Esophagus squamous epithelium (tissue), 5 donors: ENCODE measurements at regions not wholly inside any gene's neighbourhood (a gene's known extent, or its start where the extent isn't known, plus 50 kb on each side); places are given as distances from the start of the nearest gene placed in this dataset.
A peak's percentile ranks its signal among the peaks of the same experiment; 100 is the strongest.

Experiments used
- DNase-seq: peaks from one replicate; lab custom pipeline; 2025; lab: John Stamatoyannopoulos, UW
- H3K27ac ChIP-seq, 4 donors: fragments of 200-600 bp; sonication (generic); one replicate each; pipeline ENCODE4 v1.5.1; 2016 to 2019; ENCODE audit warnings: mild to moderate bottlenecking in 1 of 4
- H3K27me3 ChIP-seq, 4 donors: fragments of 200-600 bp; sonication (generic); 1 replicate in 3 of 4; 2 replicates in 1 of 4; pipeline versions ENCODE4 v1.5.1 to v1.6.0; 2017 to 2021; ENCODE audit warnings: antibody characterized with exemption in 1 of 4
- H3K36me3 ChIP-seq, 3 donors: fragments of 200-600 bp; sonication (generic); one replicate each; pipeline ENCODE4 v1.5.1; 2016 to 2019
- H3K4me1 ChIP-seq, 3 donors: fragments of 200-600 bp; sonication (generic); one replicate each; pipeline ENCODE4 v1.5.1; 2017 to 2019
- H3K4me3 ChIP-seq, 4 donors: fragments of 200-600 bp; sonication (generic); 1 replicate in 3 of 4; 2 replicates in 1 of 4; pipeline ENCODE4 v1.5.1; 2016 to 2019; ENCODE audit warnings: mild to moderate bottlenecking in 2 of 4, moderate library complexity in 1 of 4
- H3K9me3 ChIP-seq, 3 donors: fragments of 200-600 bp; sonication (generic); one replicate each; pipeline ENCODE4 v1.5.1; 2016 to 2019
- POLR2A ChIP-seq, 4 donors: fragments of 450-650 bp; IDR thresholded peaks; one replicate each; pipeline ENCODE4 v1.6.1; 2017; ENCODE audit warnings: antibody characterized with exemption in 4 of 4, mild to moderate bottlenecking in 4 of 4, moderate library complexity in 3 of 4
- WGBS, 2 donors: methylation state at CpG; one replicate each; pipeline ENCODE4 v1.1.5; 2018; 5-methylcytosine and 5-hydroxymethylcytosine counted together
- intact Hi-C: fragments of 100-400 bp; cut with DNase I; formaldehyde crosslinking; loops from one replicate; pipeline ENCODE4 v1.15.0; 2022
- TF ChIP-seq, protein P1 (sequence below), 6 experiments: fragments of 450-650 bp in 4 of 6; fragments of 200-600 bp in 2 of 6; sonication (generic) in 2 of 6; IDR thresholded peaks; one replicate each; pipeline ENCODE4 v1.5.1; 2016 to 2019; ENCODE audit warnings: antibody characterized with exemption in 6 of 6, mild to moderate bottlenecking in 4 of 6, moderate library complexity in 4 of 6
- donor health status: DM: yes; HTN: yes; CAD: no.

DNA sequence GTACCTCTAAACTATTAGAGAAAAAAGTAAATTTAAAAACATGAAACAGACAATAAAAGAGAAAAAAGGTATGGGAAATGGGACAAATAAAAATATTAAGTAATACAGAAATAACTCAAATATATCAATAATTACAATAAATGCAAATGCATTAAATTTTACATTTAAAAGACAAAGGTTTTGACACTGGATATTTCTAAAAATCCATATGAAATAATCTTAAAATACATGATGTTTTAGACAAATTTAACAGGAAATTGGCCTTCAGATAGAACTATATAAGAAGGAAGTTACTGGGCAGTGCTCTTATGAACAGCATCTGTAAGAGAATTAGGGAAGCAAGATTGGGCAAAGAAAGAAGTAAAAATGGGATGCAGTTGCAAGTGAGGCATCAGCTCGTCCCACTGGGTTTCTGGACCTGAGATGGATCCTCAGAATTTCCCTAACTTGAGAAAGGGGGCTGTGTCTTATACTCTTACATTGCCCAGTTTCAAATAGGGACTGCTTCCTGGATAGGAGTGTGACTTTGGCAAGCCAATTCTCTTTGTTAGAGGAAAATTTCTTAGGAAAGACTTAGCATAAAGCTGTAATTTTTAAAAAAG lies 376.7 kb downstream of the SMOC2 start:
- no peak overlapping the region for H3K4me3 ChIP-seq
- no peak overlapping the region for H3K27ac ChIP-seq
- peaks cover 0 to 9% (median 7%) of the 10 kb centered on the region in 3 donors for H3K9me3 ChIP-seq
- DNase-seq = no peak
- no peaks in the 10 kb centered on the region for H3K4me1 ChIP-seq
- no peak for TF ChIP-seq POLR2A (IDR thresholded peaks at IDR 0.05)
- TF ChIP-seq, protein P1, sequence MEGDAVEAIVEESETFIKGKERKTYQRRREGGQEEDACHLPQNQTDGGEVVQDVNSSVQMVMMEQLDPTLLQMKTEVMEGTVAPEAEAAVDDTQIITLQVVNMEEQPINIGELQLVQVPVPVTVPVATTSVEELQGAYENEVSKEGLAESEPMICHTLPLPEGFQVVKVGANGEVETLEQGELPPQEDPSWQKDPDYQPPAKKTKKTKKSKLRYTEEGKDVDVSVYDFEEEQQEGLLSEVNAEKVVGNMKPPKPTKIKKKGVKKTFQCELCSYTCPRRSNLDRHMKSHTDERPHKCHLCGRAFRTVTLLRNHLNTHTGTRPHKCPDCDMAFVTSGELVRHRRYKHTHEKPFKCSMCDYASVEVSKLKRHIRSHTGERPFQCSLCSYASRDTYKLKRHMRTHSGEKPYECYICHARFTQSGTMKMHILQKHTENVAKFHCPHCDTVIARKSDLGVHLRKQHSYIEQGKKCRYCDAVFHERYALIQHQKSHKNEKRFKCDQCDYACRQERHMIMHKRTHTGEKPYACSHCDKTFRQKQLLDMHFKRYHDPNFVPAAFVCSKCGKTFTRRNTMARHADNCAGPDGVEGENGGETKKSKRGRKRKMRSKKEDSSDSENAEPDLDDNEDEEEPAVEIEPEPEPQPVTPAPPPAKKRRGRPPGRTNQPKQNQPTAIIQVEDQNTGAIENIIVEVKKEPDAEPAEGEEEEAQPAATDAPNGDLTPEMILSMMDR (IDR thresholded peaks at IDR 0.05) = no peak
- peaks cover 0 to 3% (median 0%) of the 10 kb centered on the region in 4 donors for H3K27me3 ChIP-seq
- intact Hi-C loops = no loop called here
- WGBS, 2 donors = 24 to 32% methylated on average over 1 of the region's 1 CpG
- no peaks in the 10 kb centered on the region for H3K36me3 ChIP-seq

DNA sequence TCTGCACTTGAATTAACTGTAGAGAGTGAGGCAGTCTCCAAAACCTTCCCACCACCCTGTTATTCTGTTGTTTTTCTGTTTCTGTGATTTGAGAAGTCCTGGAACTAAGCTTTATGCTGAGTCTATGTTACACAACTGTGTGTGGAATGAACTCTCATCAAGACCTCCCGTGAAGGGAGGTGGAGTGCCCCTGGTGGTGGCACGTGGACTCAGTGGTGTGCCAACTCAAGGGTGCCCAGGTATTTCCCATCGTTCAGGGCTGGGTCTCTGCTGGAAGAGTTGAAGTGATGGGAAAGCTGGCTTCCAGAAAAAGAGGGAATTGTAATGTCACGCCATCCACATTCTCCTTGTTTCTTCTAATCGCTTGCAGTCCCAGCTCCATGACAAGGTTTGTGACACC lies 374.2 kb downstream of the SMOC2 start:
- no peaks in the 10 kb centered on the region for H3K4me1 ChIP-seq
- no peak overlapping the region for H3K4me3 ChIP-seq
- 58 to 70% methylated on average over 4 to 5 of the region's 5 CpGs for WGBS, 2 donors
- no peaks in the 10 kb centered on the region for H3K36me3 ChIP-seq
- H3K27me3 ChIP-seq = peaks cover 0 to 3% (median 0%) of the 10 kb centered on the region in 4 donors
- no peak for DNase-seq
- no peak for TF ChIP-seq POLR2A (IDR thresholded peaks at IDR 0.05)
- TF ChIP-seq, protein P1 (IDR thresholded peaks at IDR 0.05) = peak in 1 of 6 experiments; percentile 33
- H3K9me3 ChIP-seq = peaks cover 0 to 9% (median 7%) of the 10 kb centered on the region in 3 donors
- no peak overlapping the region for H3K27ac ChIP-seq
- intact Hi-C loops = no loop called here

DNA sequence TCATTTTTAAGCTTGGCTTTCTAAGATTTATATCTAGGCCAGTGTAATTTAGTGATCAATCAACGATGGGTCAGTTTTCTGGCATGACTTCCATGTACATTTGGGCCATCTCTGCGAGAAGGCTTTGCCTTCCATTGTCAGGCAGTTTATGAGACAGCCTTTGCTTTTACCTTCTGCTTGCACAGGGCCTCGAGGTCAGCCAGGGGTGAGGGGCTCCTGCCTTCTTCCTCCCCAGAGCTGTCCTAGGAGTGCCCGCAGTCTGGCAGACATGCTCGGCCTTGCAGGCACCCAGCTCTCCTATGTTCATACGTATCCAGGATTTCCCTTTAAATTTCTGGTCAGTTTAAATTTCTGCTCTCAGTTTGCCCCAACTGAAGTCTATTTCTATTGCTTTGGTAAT lies 367.2 kb downstream of the SMOC2 start:
- Histone ChIP-seq H3K4me1 (no peaks in the 10 kb centered on the region), H3K27ac (no peak overlapping the region), H3K9me3 (no peaks in the 10 kb centered on the region), H3K4me3 (no peak overlapping the region), H3K36me3 (no peaks in the 10 kb centered on the region), H3K27me3 (peaks cover 0 to 2% (median 0%) of the 10 kb centered on the region in 4 donors)
- no peak for TF ChIP-seq POLR2A (IDR thresholded peaks at IDR 0.05)
- TF ChIP-seq, protein P1 (IDR thresholded peaks at IDR 0.05) = no peak
- intact Hi-C loops = no loop called here
- DNase-seq = no peak
- 48 to 67% methylated on average over 6 of the region's 6 CpGs for WGBS, 2 donors

GRCh38 chr6:168804331-168804730 lies 363.3 kb downstream of the SMOC2 start:
- Histone ChIP-seq H3K9me3 (no peaks in the 10 kb centered on the region), H3K4me1 (no peaks in the 10 kb centered on the region), H3K27me3 (peaks cover 0 to 4% (median 0%) of the 10 kb centered on the region in 4 donors), H3K4me3 (no peak overlapping the region), H3K36me3 (no peaks in the 10 kb centered on the region), H3K27ac (no peak overlapping the region)
- TF ChIP-seq POLR2A (IDR thresholded peaks at IDR 0.05) = no peak
- TF ChIP-seq, protein P1 (IDR thresholded peaks at IDR 0.05) = no peak
- 59 to 61% methylated on average over 2 of the region's 2 CpGs for WGBS, 2 donors
- intact Hi-C loops = no loop called here
- DNase-seq = no peak

DNA sequence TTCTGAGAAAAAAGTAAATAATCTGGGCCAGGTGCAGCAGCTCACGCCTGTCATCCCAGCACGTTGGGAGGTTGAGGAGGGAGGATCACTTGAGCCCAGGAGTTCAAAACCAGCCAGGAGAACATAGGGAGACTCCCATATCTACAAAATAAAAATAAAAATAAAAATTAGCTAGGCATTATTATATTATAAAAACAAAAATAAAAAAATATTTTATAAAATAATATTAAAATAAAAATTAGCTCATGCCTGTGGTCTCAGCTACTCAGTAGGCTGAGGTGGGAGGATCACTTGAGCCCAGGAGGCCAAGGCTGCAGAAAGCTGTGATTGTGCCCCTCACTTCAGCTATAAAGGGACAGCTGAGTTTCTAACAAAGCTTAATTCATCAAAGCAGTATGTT lies 362.9 kb downstream of the SMOC2 start:
- Histone ChIP-seq H3K4me1 (no peaks in the 10 kb centered on the region), H3K4me3 (no peak overlapping the region), H3K9me3 (no peaks in the 10 kb centered on the region), H3K27ac (no peak overlapping the region), H3K27me3 (peaks cover 0 to 9% (median 0%) of the 10 kb centered on the region in 4 donors), H3K36me3 (no peaks in the 10 kb centered on the region)
- DNase-seq = no peak
- TF ChIP-seq, protein P1 (IDR thresholded peaks at IDR 0.05) = no peak
- no peak for TF ChIP-seq POLR2A (IDR thresholded peaks at IDR 0.05)
- intact Hi-C loops = no loop called here
- 68 to 74% methylated on average over 2 of the region's 2 CpGs for WGBS, 2 donors
